ENCODE measurements at regions not wholly inside any gene's neighbourhood (a gene's known extent, or its start where the extent isn't known, plus 50 kb on each side); places are given as distances from the start of the nearest gene placed in this dataset.

- no peak for DNase-seq (ENCODE audit: low spot score)
These were observed 57.8 kb upstream of the C5orf46 start for GRCh38 chr5:147963948-147964693.

GRCh38 chr5:147963436-147963835 lies 57.1 kb upstream of the C5orf46 start:
- no peak for DNase-seq (ENCODE audit: low spot score)

DNA sequence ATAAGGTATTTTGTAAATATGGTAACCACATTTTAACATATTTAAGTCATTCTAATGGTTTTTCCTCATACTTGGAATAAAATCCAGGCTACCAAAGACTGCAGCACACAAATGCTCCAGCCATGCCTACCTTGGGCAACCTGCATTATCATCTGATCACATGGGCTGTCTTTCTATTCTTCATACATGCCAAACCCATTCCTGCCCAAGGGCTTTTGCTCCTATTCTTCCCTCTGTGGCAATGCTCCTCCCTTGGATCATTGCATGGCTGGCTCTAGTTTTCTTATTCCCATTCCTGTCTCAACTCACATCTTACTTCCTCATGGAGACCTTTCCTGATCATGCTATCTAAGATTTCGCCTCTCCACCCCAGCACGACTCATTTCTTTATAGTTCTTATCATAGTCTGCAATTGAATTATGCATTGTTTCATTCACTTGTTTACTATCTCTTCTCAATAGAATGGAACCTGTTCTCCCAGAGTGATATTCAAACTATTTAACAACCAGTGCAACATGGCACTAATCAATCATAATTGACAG lies 54.9 kb upstream of the C5orf46 start:
- DNase-seq (ENCODE audit: low spot score) = no peak

DNA sequence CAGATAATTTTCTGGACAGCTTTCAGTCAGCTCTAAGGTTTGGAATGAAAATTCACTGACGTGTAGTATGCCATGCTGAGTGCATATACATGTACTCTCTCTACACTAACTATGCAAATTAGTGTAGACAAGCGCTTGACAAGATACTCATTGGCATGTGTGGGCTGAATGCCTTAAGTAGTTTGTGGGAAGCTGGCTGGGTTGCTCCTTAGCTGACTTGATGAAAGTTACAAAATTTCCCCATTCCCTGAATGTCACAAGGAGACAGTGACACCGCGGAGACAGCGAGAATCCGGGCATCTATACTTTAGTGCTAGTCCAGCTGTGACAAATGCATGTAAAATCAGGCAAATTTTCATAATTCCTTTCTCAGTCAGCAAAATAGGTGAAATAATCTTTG lies 51.6 kb upstream of the C5orf46 start:
- DNase-seq (ENCODE audit: low spot score) = no peak

DNA sequence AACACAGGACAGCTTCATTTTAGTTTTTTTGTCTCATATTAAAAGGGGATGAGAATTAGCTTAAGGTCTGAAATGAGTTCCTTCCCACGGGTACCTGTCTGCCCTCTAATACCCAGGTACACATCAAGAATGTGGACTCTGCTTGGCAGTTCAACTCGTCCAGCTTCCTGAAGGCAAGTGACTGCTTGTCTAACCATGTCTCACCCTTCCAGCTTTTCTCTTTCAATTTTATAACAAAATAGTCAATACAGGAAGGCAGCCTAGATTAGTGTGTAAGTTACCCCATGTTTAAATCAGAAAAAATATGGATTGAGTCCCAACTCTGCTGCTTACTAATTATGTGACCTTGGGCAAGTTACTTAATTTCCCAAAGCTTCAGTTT lies 50.5 kb upstream of the C5orf46 start:
- DNase-seq (ENCODE audit: low spot score) = no peak

DNA sequence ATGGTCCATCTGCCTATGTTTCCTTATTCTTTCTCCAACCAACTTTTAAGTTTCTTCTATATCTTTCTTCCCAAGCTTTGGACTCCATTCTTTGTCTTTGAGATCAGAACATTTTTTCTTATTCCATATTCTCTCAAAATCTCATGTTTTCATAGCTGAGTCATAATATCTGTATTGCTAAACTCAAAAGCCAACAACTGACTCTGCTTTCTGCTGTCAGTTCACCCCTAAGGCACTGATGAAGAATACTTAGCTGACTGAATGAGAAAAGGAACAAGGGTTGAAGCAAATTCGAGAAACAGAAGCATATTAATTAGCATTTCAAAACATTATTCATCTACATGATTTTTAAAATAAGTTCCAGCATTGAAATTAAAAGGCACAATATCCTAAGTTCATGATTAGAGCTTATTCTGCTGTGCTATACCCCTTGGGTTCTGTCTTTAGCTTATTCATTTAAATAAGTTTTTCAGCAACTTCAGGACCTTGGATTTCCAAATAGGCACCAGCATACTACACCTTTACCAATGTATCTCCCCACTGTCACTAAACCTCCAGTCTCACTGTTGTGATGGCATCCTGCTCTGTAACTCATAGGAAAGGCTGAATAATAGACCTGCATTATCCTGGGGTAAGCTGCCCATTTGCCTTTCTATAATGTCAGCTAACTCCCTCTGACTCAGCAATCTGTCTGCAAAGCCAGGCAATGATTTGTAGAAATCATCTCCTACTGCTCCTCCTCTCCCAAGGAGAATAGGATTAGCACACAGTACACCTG lies 49.9 kb upstream of the C5orf46 start:
- DNase-seq (ENCODE audit: low spot score) = no peak

Measured in kidney tubule cell (primary cell).